HG02970 (cell line): ENCODE measurements at regions not wholly inside any gene's neighbourhood (a gene's known extent, or its start where the extent isn't known, plus 50 kb on each side); places are given as distances from the start of the nearest gene placed in this dataset.
"Not testable (repeated sequence)": the region's sequence is repeated elsewhere in the genome, so short reads cannot be mapped to it uniquely, and the experiment has no call there.

Source experiments
- ATAC-seq: cut with Tn5 transposase; IDR thresholded peaks from one replicate; pipeline ENCODE4 v1.9.1; 2021; ENCODE audit warnings: mild to moderate bottlenecking, moderate library complexity, moderate number of reproducible peaks; ENCODE audit not compliant: unreplicated experiment, low FRiP score

DNA sequence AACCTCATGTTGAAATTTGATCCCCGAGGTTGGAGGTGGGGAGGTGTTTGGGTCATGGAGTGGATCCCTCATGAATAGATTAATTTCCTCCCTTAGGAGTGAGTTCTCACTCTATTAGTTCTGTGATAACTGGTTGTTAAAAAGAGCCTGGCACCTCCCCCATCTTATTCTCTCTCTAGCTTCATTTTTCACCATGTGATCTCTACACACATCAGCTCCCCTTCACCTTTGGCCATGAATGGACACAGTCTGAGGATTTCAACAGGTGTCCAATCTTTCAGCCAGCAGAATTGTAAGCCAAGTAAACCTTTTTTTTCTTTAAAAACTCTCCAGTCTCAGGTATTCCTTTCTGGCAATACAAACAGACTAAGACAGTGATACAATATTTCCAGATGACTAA is 602.0 kb upstream of the FAM98A start:
- no peak for ATAC-seq

DNA sequence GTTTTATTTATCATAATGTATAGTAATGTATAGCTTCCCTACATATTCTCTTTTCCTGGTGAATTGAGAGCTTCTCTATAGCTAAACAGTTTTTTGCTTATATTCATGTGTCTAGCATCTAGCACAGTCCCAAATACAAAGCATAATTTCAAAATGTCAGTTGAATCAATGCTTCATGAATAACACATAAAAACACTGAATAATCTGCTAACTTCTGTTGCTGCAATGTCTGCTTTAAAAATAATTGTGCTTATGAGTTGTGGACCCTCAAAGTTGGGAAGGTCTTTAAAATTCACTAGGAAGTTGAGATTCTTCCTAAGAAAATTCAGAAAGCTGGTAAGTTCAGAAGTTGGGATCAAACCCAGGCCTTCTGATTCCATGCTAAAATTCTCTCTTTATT is 600.9 kb upstream of the FAM98A start:
- no peak for ATAC-seq

DNA sequence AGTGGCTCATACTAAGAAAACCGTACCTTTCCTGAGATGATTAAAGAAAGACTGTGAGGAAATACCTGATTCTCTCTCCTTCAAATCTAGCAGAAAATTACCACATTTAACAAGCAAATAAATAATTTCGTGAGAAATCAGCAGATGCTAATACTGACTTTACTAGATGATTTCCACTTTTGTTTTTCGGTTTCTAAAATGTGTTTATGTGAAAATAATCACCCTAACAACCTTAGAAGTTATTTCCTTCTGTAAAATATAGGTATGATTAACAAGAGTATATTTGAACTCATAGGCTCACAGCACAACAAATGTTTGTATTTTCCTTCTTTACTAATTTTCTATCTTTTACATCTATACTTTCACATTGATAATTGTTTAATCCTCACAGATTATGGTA is 594.1 kb upstream of the FAM98A start:
- no peak for ATAC-seq

GRCh38 chr2:34188464-34189303 is 589.6 kb upstream of the FAM98A start:
- ATAC-seq = no peak

DNA sequence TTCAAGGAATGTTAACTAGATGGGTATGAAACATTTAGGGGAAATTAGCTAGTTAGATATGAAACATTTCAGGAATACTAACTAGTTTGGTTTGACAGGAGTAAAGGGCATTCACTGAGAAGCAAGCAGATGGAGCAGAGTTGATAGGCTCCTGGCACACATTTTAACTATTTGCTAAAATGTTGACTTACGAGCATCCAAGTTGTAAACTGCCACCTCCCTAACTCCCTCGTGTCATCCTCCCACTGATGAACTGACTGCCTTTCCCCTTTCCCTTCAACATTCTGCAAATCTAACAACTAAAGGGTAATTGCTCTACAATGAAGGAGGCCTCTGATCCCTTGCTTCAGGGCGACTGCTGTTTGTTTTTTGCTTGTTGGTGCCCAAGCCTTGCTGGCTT is 580.4 kb upstream of the FAM98A start:
- ATAC-seq = no peak

DNA sequence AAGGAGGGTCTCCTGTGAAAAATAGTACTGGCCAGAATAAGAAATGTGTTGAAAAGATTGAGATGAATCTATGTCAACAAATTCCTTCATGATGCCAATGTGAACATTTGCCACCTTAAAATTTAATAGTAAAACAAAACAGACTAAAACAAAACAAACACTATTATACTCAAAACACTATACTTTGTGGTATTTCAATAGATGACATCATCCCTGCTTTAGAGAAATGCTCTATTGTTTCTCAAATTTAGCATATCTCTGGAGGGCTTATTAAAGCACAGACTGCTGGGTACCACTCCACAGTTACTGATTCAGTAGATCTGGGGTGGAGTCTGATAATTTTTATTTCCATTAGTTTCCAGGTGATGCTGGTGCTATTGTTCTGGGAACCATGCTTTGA is 579.4 kb upstream of the FAM98A start:
- no peak for ATAC-seq

DNA sequence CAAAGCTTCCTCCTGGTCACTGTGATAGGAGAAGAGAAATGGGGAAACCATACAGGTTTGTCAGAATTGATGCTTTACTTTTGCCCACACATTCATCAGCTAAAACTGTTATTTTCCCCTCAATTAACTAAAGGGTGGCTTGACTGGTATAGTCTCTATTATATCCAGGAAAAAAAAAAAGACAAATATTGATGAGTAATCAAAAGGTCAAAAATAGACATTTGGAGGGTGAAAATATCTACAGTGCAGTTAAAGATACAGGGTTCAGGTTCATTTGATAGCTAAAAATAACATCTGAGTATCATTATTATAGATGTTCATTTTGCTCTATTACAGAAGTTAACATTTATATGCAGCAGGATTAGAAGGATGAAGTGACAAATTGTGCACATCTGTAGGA is 577.6 kb upstream of the FAM98A start:
- no peak for ATAC-seq

- no peak for ATAC-seq
Observed at GRCh38 chr2:34174506-34174905, 575.4 kb upstream of the FAM98A start.

DNA sequence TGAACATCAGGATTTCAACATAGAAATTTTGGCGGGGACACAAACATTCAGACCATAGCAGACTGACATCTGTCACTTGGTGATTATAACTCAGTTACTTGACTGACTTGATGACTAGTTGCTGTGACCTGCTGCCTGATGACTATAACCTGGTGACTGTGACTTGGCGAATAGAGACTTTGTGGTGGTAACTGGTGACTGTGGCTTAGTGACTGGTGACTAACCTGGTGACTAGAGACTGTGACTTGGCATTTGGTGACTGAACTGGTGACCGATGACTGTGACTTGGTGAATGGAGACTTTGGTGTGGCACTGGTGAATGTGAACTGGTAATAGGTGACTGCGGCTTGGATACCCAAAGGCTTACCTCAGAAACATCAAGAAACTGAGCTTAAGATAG is 563.1 kb upstream of the FAM98A start:
- ATAC-seq = no peak

GRCh38 chr2:34161549-34161948 is 562.5 kb upstream of the FAM98A start:
- no peak for ATAC-seq

DNA sequence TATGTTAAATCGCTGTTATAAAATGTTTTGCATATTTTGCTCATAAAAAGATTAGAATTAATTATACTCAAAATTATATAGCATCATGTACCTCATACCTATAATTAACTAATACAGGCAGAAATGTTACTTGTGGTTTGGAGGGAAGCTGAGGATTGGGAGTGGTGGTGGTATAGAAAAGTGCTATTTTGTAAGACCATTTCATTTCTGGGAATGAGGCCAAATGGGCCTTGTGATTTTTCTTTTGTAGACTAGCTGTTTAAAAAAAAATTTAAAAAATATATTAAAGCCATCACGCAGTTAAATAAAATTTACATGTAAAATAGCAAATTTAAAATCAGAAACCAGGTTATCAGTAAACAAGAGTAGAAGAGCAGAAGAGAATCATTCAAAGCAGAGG is 560.8 kb upstream of the FAM98A start:
- no peak for ATAC-seq

DNA sequence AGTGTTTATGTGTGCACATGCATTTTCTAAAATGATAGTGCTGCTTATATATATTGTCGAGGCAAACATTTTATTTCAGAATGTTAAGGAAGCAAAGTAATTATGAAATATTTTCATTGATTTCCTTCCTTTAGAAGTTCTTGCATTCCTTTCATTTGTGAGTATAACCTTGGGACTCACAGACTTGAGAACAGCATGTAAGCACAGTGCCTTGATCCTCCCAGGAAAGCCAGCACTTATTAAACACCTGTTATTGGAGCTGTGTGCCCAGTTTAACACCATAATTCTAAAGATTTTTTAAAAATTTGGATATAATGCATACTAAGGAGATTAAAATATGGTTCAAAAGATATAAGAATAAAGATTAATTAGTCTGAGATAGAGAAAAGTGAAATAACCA is 554.4 kb upstream of the FAM98A start:
- ATAC-seq = no peak

GRCh38 chr2:34147780-34148179 is 548.7 kb upstream of the FAM98A start:
- no peak for ATAC-seq

- ATAC-seq = no peak
Observed at GRCh38 chr2:34143149-34143548, 544.0 kb upstream of the FAM98A start.

DNA sequence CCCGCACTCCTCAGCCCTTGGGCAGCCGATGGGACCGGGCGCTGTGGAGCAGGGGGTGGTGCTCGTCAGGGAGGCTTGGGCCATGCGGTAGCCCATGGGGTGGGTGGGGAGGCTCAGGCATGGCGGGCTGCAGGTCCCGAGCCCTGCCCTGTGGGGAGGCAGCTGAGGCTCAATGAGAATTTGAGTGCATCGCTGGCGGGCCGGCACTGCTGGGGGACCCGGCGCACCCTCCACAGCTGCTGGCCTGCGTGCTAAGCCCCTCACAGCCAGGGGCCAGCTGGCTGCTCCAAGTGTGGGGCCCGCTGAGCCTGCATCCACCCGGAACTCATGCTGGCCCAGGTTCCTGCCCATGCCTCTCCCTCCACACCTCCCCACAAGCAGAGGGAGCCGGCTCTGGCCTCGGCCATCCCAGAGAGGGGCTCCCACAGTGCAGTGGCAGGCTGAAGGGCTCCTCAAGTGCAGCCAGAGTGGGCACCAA is 543.5 kb upstream of the FAM98A start:
- ATAC-seq = not testable (repeated sequence)

GRCh38 chr2:34133065-34133464 is 534.0 kb upstream of the FAM98A start:
- ATAC-seq = not testable (repeated sequence)

- ATAC-seq = no peak
Observed at GRCh38 chr2:34126279-34126678, 527.2 kb upstream of the FAM98A start.

GRCh38 chr2:34123996-34124785 is 525.1 kb upstream of the FAM98A start:
- no peak for ATAC-seq

DNA sequence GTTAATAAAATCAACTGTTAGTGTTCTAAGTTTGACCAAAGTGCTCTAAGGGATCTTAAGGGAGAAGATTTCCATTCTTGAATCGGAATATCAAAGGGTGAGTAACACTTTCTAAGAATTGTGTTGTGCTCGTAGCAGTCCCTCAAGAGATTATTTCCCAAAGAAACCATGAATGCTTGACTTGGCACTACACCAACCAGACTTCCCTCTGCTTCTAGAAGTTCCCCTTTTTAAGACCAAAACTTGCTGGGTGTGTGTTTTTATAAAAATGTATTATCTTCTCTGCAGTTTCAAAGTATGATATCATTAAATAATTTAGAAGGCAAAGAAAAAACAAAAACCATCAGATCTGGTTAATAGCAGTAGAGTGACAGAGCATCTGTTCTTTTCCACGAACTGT is 522.0 kb upstream of the FAM98A start:
- no peak for ATAC-seq

DNA sequence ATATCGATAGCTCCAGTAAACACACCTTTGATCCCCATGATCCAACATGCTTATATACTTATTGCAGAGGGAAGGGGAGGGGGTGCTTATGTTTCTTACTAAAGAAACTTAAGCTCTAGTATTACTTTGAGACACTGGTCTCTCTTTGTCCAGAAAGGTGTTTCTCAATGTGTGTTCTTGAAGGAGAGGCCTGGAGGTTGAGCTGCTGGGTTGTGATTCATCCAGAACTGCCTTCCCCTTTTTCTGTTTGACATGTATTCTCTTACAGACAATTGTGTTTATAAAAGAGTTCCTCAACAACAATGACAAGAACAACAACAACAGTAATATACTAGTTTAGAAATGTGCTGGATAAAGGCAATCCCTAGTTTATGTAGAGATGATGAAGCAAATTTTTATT is 516.0 kb upstream of the FAM98A start:
- ATAC-seq = no peak

DNA sequence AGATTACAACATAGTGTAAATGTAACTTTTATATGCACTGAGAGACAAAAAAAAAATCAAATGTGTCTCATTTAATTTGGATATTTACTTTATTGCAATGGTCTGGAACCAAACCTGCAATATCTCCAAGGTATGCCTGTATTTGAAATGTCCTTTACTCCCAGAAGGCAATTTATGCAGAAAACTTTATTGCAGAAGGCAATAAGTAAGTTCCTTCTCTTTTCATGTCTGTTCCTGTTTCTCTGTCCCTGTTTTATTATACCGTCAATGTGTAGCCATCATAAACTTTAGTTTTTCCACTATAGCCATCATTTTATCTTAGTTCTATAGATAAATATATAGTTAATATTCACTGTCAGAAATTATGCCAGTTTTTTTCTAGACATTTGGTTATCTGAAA is 513.1 kb upstream of the FAM98A start:
- ATAC-seq = no peak

DNA sequence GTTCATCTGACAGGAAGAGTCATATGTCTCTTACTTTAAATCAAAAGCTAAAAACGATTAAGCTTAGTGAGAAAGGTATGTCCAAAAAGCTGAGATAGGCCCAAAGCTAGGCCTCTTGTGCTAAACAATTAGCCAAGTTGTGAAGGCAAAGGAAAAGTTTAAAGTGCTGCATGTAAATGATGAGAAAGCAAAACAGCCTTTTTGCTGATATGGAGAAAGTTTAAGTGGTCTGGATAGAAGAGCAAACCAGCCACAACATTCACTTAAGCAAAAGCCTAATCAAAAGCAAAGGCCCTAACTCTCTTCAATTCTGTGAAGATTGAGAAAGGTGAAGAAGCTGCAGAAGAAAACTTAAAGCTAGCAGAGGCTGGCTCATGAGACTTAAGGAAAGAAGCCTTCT is 511.3 kb upstream of the FAM98A start:
- no peak for ATAC-seq
